Osteocyte (in vitro differentiated cells): ENCODE measurements at regions not wholly inside any gene's neighbourhood (a gene's known extent, or its start where the extent isn't known, plus 50 kb on each side); places are given as distances from the start of the nearest gene placed in this dataset.

Experiments
- DNase-seq: peaks from one replicate; pipeline ENCODE4 v3.0.0; 2021; ENCODE audit warnings: mixed read lengths; ENCODE audit not compliant: unreplicated experiment; ENCODE audit errors: extremely low spot score
- H3K27ac Mint-ChIP-seq: one replicate; pipeline ENCODE4 v1.8.0; 2021; ENCODE audit warnings: mild to moderate bottlenecking, mixed read lengths; ENCODE audit not compliant: unreplicated experiment
- H3K27me3 Mint-ChIP-seq: one replicate; pipeline ENCODE4 v1.8.0; 2021; ENCODE audit warnings: mixed read lengths; ENCODE audit not compliant: unreplicated experiment
- H3K36me3 Mint-ChIP-seq: one replicate; pipeline ENCODE4 v1.8.0; 2021; ENCODE audit warnings: mixed read lengths; ENCODE audit not compliant: unreplicated experiment
- H3K4me1 Mint-ChIP-seq: one replicate; pipeline ENCODE4 v1.8.0; 2021; ENCODE audit warnings: mixed read lengths; ENCODE audit not compliant: unreplicated experiment
- H3K4me3 Mint-ChIP-seq: one replicate; pipeline ENCODE4 v1.8.0; 2021; ENCODE audit warnings: mild to moderate bottlenecking, moderate library complexity, mixed read lengths; ENCODE audit not compliant: unreplicated experiment
- H3K9me3 Mint-ChIP-seq: one replicate; pipeline ENCODE4 v1.8.0; 2021; ENCODE audit warnings: mixed read lengths; ENCODE audit not compliant: unreplicated experiment
- TF ChIP-seq, protein P1 (sequence below): fragments of 200-600 bp; sonication (generic); IDR thresholded peaks from 2 replicates; pipeline ENCODE4 v1.5.0; 2021; ENCODE audit warnings: antibody characterized with exemption, mild to moderate bottlenecking, moderate library complexity

DNA sequence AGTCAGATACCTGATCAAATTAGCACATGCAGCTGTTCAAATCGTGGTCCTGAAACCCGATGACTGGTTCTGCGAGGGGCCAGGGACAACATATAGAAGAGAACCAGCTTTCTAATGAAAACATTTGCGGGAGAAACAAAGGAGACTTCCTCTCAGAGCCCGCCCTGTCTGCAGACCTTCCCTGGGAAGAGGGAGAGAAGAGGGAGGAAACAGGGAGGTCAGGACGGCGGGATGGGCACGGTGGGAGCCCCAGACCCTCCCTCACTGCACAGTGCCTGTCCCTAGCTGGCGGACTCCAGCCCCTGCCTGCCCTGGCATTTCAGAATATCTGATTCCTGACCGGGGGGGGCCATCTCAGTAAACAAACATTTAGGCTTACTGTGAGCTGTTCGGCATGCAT, 317.3 kb downstream of the FOXL1 start:
- no peak overlapping the region for H3K27ac Mint-ChIP-seq
- TF ChIP-seq, protein P1, sequence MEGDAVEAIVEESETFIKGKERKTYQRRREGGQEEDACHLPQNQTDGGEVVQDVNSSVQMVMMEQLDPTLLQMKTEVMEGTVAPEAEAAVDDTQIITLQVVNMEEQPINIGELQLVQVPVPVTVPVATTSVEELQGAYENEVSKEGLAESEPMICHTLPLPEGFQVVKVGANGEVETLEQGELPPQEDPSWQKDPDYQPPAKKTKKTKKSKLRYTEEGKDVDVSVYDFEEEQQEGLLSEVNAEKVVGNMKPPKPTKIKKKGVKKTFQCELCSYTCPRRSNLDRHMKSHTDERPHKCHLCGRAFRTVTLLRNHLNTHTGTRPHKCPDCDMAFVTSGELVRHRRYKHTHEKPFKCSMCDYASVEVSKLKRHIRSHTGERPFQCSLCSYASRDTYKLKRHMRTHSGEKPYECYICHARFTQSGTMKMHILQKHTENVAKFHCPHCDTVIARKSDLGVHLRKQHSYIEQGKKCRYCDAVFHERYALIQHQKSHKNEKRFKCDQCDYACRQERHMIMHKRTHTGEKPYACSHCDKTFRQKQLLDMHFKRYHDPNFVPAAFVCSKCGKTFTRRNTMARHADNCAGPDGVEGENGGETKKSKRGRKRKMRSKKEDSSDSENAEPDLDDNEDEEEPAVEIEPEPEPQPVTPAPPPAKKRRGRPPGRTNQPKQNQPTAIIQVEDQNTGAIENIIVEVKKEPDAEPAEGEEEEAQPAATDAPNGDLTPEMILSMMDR = no peak
- H3K4me1 Mint-ChIP-seq = peaks cover 24% of the 10 kb centered on the region
- H3K9me3 Mint-ChIP-seq = no peaks in the 10 kb centered on the region
- H3K27me3 Mint-ChIP-seq = no peaks in the 10 kb centered on the region
- no peak overlapping the region for H3K4me3 Mint-ChIP-seq
- no peaks in the 10 kb centered on the region for H3K36me3 Mint-ChIP-seq
- DNase-seq = no peak

DNA sequence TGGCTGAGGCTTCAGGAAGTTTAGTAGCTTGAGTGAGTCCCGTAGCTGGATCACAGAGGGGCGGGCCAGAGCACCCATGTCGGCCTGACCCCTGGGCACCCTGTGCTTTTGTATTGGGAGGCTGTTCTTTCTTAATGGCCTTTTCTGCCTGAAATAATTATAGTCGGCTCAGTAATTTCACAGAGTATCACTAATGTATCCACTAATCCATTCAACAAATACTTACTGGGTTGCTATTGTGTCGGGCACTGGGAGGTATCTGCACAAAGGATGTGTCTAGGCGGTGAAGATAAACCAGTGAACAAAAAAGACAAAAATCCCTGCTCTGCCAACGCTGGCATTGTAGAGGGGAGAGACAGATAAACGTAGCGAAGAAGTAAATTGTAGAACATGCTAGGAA, 318.6 kb downstream of the FOXL1 start:
- Mint-ChIP-seq H3K4me1 (peaks cover 30% of the 10 kb centered on the region), H3K27ac (no peak overlapping the region), H3K4me3 (no peak overlapping the region), H3K9me3 (no peaks in the 10 kb centered on the region), H3K27me3 (no peaks in the 10 kb centered on the region), H3K36me3 (no peaks in the 10 kb centered on the region)
- TF ChIP-seq, protein P1 = no peak
- no peak for DNase-seq

DNA sequence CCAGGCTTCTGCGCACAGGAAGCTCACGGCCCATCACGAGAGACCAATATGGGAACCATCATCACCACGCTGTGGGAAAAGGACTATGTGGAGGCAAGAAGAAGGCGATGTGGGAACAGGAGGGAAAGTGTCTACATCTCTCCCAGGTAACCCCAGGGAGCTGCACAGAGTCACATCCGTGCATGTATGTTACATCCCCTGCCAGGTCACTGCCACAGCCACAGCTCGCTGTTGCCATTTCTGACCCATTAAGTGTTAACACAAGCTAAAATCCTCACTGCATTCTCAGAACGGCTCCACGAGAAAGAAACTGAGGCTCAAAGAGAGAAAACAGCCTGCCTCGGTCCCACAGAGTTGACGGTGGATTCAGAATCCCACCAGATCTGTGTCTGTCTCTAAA, 319.1 kb downstream of the FOXL1 start:
- no peak overlapping the region for H3K4me3 Mint-ChIP-seq
- H3K4me1 Mint-ChIP-seq = peaks cover 30% of the 10 kb centered on the region
- H3K27me3 Mint-ChIP-seq = no peaks in the 10 kb centered on the region
- H3K27ac Mint-ChIP-seq = no peak overlapping the region
- no peaks in the 10 kb centered on the region for H3K9me3 Mint-ChIP-seq
- no peak for DNase-seq
- no peaks in the 10 kb centered on the region for H3K36me3 Mint-ChIP-seq
- TF ChIP-seq, protein P1 = no peak

DNA sequence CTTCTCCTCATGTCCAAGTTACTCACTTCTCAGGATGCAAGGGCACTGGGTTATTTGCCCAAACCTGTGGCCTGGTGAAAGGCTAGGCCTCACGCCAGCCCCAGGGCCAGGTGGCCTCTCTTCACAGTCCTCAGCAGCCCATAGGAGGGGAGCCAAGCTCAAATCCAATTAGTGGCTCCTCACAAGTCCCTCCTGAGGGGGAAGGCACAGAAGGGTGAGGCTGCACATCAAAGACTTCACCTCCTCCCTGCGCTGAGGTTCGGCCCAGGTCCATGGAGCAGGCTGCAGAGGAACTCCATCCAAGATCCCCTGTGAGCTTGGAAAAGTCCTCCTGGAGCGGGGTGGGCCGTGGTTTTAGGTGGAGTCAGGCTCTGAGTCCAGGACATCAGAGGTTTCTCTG, 320.0 kb downstream of the FOXL1 start:
- no peaks in the 10 kb centered on the region for H3K36me3 Mint-ChIP-seq
- H3K27ac Mint-ChIP-seq = no peak overlapping the region

GRCh38 chr16:86899151-86899550, 320.8 kb downstream of the FOXL1 start:
- H3K27me3 Mint-ChIP-seq = no peaks in the 10 kb centered on the region
- peaks cover 27% of the 10 kb centered on the region for H3K4me1 Mint-ChIP-seq
- no peak overlapping the region for H3K4me3 Mint-ChIP-seq
- no peak overlapping the region for H3K27ac Mint-ChIP-seq
- no peaks in the 10 kb centered on the region for H3K9me3 Mint-ChIP-seq
- no peak for DNase-seq
- TF ChIP-seq, protein P1 = no peak
- H3K36me3 Mint-ChIP-seq = no peaks in the 10 kb centered on the region

More for the DNA sequence above, 320.0 kb downstream of the FOXL1 start:
- Mint-ChIP-seq H3K4me1 (peaks cover 27% of the 10 kb centered on the region), H3K9me3 (no peaks in the 10 kb centered on the region), H3K4me3 (no peak overlapping the region), H3K27me3 (no peaks in the 10 kb centered on the region)
- TF ChIP-seq, protein P1 = no peak
- DNase-seq = no peak
